OCI-LY1 (cell line): ENCODE measurements at regions not wholly inside any gene's neighbourhood (a gene's known extent, or its start where the extent isn't known, plus 50 kb on each side); places are given as distances from the start of the nearest gene placed in this dataset.

Source experiments
- EZH2 ChIP-seq: fragments of 200-600 bp; sonication (generic), shearing (Covaris generic); IDR thresholded peaks from 2 replicates; pipeline ENCODE4 v1.8.0; 2017; ENCODE audit warnings: borderline replicate concordance, mixed run types, mild to moderate bottlenecking, antibody characterized with exemption, low read length, moderate library complexity, mixed read lengths
- TF ChIP-seq, protein P1 (sequence below): fragments of 200-600 bp; sonication (generic), shearing (Covaris generic); IDR thresholded peaks from 2 replicates; pipeline ENCODE4 v1.5.1; 2017; ENCODE audit warnings: mild to moderate bottlenecking, antibody characterized with exemption, low read length, moderate library complexity, mixed read lengths

DNA sequence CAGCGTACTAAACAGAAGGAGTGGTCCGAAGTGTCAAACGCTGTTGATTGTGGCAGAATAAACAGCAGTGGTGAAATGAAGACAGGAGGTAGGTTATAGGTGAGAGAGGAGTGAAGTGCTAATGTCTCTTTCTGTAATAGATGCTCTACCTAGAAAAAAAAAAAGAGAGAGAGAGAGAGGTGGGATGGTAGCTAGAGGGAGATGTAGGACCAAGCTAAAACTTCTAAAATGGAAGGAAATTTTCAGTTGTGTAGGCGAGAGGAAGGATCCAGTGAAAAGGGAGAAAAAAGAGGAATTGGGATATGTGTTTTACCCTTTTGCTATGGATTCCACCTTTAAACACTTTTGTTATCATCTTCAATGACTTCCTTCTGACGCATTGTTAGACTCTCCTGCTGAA lies 126.5 kb upstream of the BMP2 start:
- TF ChIP-seq, protein P1, sequence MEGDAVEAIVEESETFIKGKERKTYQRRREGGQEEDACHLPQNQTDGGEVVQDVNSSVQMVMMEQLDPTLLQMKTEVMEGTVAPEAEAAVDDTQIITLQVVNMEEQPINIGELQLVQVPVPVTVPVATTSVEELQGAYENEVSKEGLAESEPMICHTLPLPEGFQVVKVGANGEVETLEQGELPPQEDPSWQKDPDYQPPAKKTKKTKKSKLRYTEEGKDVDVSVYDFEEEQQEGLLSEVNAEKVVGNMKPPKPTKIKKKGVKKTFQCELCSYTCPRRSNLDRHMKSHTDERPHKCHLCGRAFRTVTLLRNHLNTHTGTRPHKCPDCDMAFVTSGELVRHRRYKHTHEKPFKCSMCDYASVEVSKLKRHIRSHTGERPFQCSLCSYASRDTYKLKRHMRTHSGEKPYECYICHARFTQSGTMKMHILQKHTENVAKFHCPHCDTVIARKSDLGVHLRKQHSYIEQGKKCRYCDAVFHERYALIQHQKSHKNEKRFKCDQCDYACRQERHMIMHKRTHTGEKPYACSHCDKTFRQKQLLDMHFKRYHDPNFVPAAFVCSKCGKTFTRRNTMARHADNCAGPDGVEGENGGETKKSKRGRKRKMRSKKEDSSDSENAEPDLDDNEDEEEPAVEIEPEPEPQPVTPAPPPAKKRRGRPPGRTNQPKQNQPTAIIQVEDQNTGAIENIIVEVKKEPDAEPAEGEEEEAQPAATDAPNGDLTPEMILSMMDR, result no peak
- TF ChIP-seq EZH2, result no peak
